HepG2 (cell line): ENCODE measurements at regions not wholly inside any gene's neighbourhood (a gene's known extent, or its start where the extent isn't known, plus 50 kb on each side); places are given as distances from the start of the nearest gene placed in this dataset.

ENCODE experiments used
- ATAC-seq: fragments of 200-7000 bp; cut with Tn5 transposase; 3 replicates; pipeline ENCODE4 v1.9.1; 2020; ENCODE audit warnings: mild to moderate bottlenecking, moderate library complexity
- BruUV-seq: library from RNA; stranded (reverse); fragments of 400-500 nt; replicated peaks from 2 replicates; lab custom pipeline; 2021; lab: Mats Ljungman, UMichigan
- CTCF ChIA-PET: fragments of 300-600 bp; formaldehyde crosslinking; extraction: SDS; loops from one replicate; lab custom pipeline; 2021; ENCODE audit warnings: low total read pairs, inconsistent platforms, low intra/inter-chr PET ratio; lab: Yijun Ruan, JAX
- POLR2A ChIA-PET: fragments of 350-600 bp; sonication (Branson Sonifier 250); formaldehyde crosslinking; loops from one replicate; lab custom pipeline; 2020; ENCODE audit warnings: antibody characterized with exemption, inconsistent platforms; lab: Yijun Ruan, JAX
- DNase-seq: peaks from one replicate; pipeline ENCODE4 v3.0.0-alpha.2; 2015; ENCODE audit warnings: low spot score
- FAIRE-seq: peaks from 3 replicates; lab custom pipeline; 2011; peaks lifted over from hg19 to GRCh38; lab: Jason Lieb, UNC
- H2AFZ ChIP-seq: one replicate; pipeline ENCODE4 v1.6.1; 2011; ENCODE audit warnings: low read length, inconsistent platforms
- H3K27ac ChIP-seq: fragments of 300-600 bp; 3 replicates; pipeline ENCODE4 v1.8.0; 2011; ENCODE audit warnings: mixed run types, mild to moderate bottlenecking, mixed read lengths, low read length, inconsistent platforms; ENCODE audit not compliant: insufficient read depth; ENCODE audit errors: extremely low read length
- H3K27me3 ChIP-seq, 2 experiments: fragments of 200-600 bp in 1 of 2; 2 replicates in 1 of 2; 3 replicates in 1 of 2; pipeline versions ENCODE4 v1.6.0 to v1.8.0; 2011; ENCODE audit warnings: low read length in 2 of 2, mild to moderate bottlenecking in 2 of 2, moderate library complexity in 2 of 2, inconsistent platforms in 1 of 2; ENCODE audit not compliant: insufficient read depth in 2 of 2, control insufficient read depth in 1 of 2
- H3K36me3 ChIP-seq, 2 experiments: fragments of 200-600 bp in 1 of 2; replicated peaks in 1 of 2; 2 replicates in 1 of 2; 3 replicates in 1 of 2; pipeline versions ENCODE4 v1.5.1 to v1.8.0; 2011; ENCODE audit warnings: low read length in 2 of 2, inconsistent platforms in 1 of 2; ENCODE audit not compliant: insufficient read depth in 2 of 2, control insufficient read depth in 1 of 2
- H3K4me1 ChIP-seq: 2 replicates; pipeline ENCODE4 v1.5.1; 2012; ENCODE audit warnings: low read length, inconsistent platforms; ENCODE audit not compliant: insufficient read depth
- H3K4me2 ChIP-seq: 2 replicates; pipeline ENCODE4 v1.6.0; 2011; ENCODE audit warnings: low read depth, low read length, inconsistent platforms
- H3K4me3 ChIP-seq, 3 experiments: fragments of 200-600 bp in 1 of 3; sonication (generic), shearing (Covaris generic) in 1 of 3; replicated peaks in 1 of 3; 2 replicates each; pipeline ENCODE4 v1.5.1; 2011 to 2016; ENCODE audit warnings: low read length in 3 of 3, inconsistent platforms in 2 of 3, low read depth in 2 of 3, mild to moderate bottlenecking in 2 of 3, control low read depth in 1 of 3, mixed read lengths in 1 of 3; ENCODE audit not compliant: insufficient read depth in 1 of 3
- H3K79me2 ChIP-seq: one replicate; pipeline ENCODE4 v1.6.1; 2011; ENCODE audit warnings: low read length, inconsistent platforms; ENCODE audit not compliant: insufficient read depth
- H3K9ac ChIP-seq: 2 replicates; pipeline ENCODE4 v1.6.0; 2011; ENCODE audit warnings: mild to moderate bottlenecking, low read depth, low read length, inconsistent platforms; ENCODE audit not compliant: insufficient read depth
- H3K9me3 ChIP-seq: 2 replicates; pipeline ENCODE4 v1.5.1; 2012; ENCODE audit warnings: mild to moderate bottlenecking, low read length
- H4K20me1 ChIP-seq: 2 replicates; pipeline ENCODE4 v1.6.0; 2011; ENCODE audit warnings: inconsistent platforms, mild to moderate bottlenecking, low read length, moderate library complexity; ENCODE audit not compliant: insufficient read depth
- GPBP1L1 ChIP-seq: sonication (generic); formaldehyde crosslinking; IDR thresholded peaks from 2 replicates; pipeline ENCODE4 v1.5.0; 2020; ENCODE audit warnings: mild to moderate bottlenecking, missing genetic modification reagents
- HNF1A ChIP-seq, 2 experiments: sonication (generic) in 1 of 2; formaldehyde crosslinking in 1 of 2; IDR thresholded peaks; 2 replicates each; pipeline versions ENCODE4 v1.4.0 to v1.6.1; 2016 to 2020; ENCODE audit warnings: borderline replicate concordance in 1 of 2, low read depth in 1 of 2, mild to moderate bottlenecking in 1 of 2, missing genetic modification reagents in 1 of 2
- MBNL3 ChIP-seq: fragments of 250-450 bp; sonication (Bioruptor Pico); conservative IDR thresholded peaks from 2 replicates; pipeline ENCODE4 v1.8.0; 2022; ENCODE audit warnings: mild to moderate bottlenecking, inconsistent platforms
- PBX2 ChIP-seq: IDR thresholded peaks from 2 replicates; pipeline ENCODE4 v1.6.1; 2016; ENCODE audit warnings: control low read depth
- TBX2 ChIP-seq: sonication (generic); formaldehyde crosslinking; IDR thresholded peaks from 2 replicates; pipeline ENCODE4 v1.5.0; 2020; ENCODE audit warnings: missing genetic modification reagents, mild to moderate bottlenecking, borderline replicate concordance
- TFDP1 ChIP-seq: IDR thresholded peaks from 2 replicates; pipeline ENCODE4 v1.6.1; 2016; ENCODE audit warnings: missing compliant biosample characterization, missing genetic modification reagents, borderline replicate concordance
- U2AF1 ChIP-seq: fragments of 200-400 bp; formaldehyde crosslinking; optimal IDR thresholded peaks from 2 replicates; pipeline ENCODE3; 2017; ENCODE audit warnings: mild to moderate bottlenecking, low read depth, low read length
- ZBTB8A ChIP-seq: sonication (generic); formaldehyde crosslinking; IDR thresholded peaks from 2 replicates; pipeline ENCODE4 v1.4.0; 2020; ENCODE audit warnings: mild to moderate bottlenecking, low read depth, missing genetic modification reagents, borderline replicate concordance
- ZNF180 ChIP-seq: sonication (generic); formaldehyde crosslinking; IDR thresholded peaks from 2 replicates; pipeline ENCODE4 v1.4.0; 2020; ENCODE audit warnings: low read depth, missing genetic modification reagents, borderline replicate concordance
- WGBS: methylation state at CpG from one replicate; pipeline ENCODE4 v1.1.6; 2017; ENCODE audit warnings: low lambda C conversion rate; 5-methylcytosine and 5-hydroxymethylcytosine counted together
- in situ Hi-C: cut with HindIII; loops from 2 replicates; pipeline ENCODE4 v1.10.0; 2017; ENCODE audit warnings: low pct_unique_long_range_greater_than_20kb; ENCODE audit not compliant: extremely low pct_ligation_motif_present
- intact Hi-C: fragments of 100-400 bp; cut with micrococcal nuclease; formaldehyde crosslinking; loops from one replicate; pipeline ENCODE4 v1.10.0; 2022; ENCODE audit not compliant: unreplicated experiment
- TF ChIP-seq, protein P1 (sequence below): sonication (generic); formaldehyde crosslinking; IDR thresholded peaks from 2 replicates; pipeline ENCODE4 v1.5.0; 2020; ENCODE audit warnings: mild to moderate bottlenecking, missing genetic modification reagents, borderline replicate concordance

GRCh38 chr20:39504710-39505094, 542.6 kb downstream of the DHX35 start:
- WGBS, result 3% methylated on average over 1 of the region's 1 CpG
- DNase-seq (no peak), FAIRE-seq (no peak), ATAC-seq (no peak)
- no peak overlapping the region for H3K4me2 ChIP-seq
- intact Hi-C loops (no loop called here), in situ Hi-C loops (loop anchor here (10.0 kb wide), 1 partner anchor 60 kb away; no protein-coding TSS in a partner anchor)
- H3K36me3 ChIP-seq, result no peaks in the 10 kb centered on the region
- no peaks in the 10 kb centered on the region for H3K79me2 ChIP-seq
- no peak overlapping the region for H2AFZ ChIP-seq
- H3K27me3 ChIP-seq, result no peaks in the 10 kb centered on the region
- no peak overlapping the region for H3K4me3 ChIP-seq
- no TSS peak for BruUV-seq
- ChIA-PET POLR2A (no interaction called here), CTCF (no interaction called here)
- H3K27ac ChIP-seq, result no peak overlapping the region
- TF ChIP-seq TFDP1, result no peak
- TF ChIP-seq GPBP1L1 (CRISPR knock-in tag), result no peak
- no peak for TF ChIP-seq ZBTB8A
- TF ChIP-seq TBX2 (CRISPR knock-in tag), result no peak
- no peak for TF ChIP-seq U2AF1
- TF ChIP-seq, protein P1, sequence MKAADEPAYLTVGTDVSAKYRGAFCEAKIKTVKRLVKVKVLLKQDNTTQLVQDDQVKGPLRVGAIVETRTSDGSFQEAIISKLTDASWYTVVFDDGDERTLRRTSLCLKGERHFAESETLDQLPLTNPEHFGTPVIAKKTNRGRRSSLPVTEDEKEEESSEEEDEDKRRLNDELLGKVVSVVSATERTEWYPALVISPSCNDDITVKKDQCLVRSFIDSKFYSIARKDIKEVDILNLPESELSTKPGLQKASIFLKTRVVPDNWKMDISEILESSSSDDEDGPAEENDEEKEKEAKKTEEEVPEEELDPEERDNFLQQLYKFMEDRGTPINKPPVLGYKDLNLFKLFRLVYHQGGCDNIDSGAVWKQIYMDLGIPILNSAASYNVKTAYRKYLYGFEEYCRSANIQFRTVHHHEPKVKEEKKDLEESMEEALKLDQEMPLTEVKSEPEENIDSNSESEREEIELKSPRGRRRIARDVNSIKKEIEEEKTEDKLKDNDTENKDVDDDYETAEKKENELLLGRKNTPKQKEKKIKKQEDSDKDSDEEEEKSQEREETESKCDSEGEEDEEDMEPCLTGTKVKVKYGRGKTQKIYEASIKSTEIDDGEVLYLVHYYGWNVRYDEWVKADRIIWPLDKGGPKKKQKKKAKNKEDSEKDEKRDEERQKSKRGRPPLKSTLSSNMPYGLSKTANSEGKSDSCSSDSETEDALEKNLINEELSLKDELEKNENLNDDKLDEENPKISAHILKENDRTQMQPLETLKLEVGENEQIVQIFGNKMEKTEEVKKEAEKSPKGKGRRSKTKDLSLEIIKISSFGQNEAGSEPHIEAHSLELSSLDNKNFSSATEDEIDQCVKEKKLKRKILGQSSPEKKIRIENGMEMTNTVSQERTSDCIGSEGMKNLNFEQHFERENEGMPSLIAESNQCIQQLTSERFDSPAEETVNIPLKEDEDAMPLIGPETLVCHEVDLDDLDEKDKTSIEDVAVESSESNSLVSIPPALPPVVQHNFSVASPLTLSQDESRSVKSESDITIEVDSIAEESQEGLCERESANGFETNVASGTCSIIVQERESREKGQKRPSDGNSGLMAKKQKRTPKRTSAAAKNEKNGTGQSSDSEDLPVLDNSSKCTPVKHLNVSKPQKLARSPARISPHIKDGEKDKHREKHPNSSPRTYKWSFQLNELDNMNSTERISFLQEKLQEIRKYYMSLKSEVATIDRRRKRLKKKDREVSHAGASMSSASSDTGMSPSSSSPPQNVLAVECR (CRISPR knock-in tag), result no peak
- no peak for TF ChIP-seq PBX2 (CRISPR knock-in tag)
- TF ChIP-seq HNF1A (IDR thresholded peaks at IDR 0.05; ENCODE audit: low read depth), result no peak
- TF ChIP-seq HNF1A (CRISPR knock-in tag; IDR thresholded peaks at IDR 0.05; ENCODE audit: borderline replicate concordance), result no peak
- no peak for TF ChIP-seq ZNF180
- TF ChIP-seq MBNL3 (CRISPR knock-in tag), result no peak
- H3K9ac ChIP-seq, result no peak overlapping the region
- H3K9me3 ChIP-seq, result peaks cover 57% of the 10 kb centered on the region
- no peaks in the 10 kb centered on the region for H4K20me1 ChIP-seq
- no peaks in the 10 kb centered on the region for H3K4me1 ChIP-seq
